ENCODE measurements at regions not wholly inside any gene's neighbourhood (a gene's known extent, or its start where the extent isn't known, plus 50 kb on each side); places are given as distances from the start of the nearest gene placed in this dataset.

DNA sequence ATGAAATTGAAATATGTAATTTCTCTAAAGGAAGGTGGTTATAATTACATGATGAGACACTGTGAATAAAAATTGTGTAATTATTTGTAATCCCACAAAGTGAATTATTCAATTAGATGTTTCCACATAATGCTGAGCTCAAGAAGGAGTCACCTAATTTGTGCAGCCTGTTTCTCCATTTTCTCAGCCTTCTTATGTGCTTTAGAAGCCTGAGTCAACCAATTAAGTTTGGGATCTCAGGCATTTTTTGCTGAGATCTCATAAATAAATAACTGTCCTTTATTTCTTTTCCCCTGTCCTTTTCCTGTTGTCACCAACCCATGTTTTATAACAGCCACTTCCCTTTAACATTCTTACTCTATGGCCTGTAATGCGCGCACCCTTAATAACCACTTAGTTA lies 506.5 kb upstream of the SEMA3D start:
- TF ChIP-seq, protein P1, sequence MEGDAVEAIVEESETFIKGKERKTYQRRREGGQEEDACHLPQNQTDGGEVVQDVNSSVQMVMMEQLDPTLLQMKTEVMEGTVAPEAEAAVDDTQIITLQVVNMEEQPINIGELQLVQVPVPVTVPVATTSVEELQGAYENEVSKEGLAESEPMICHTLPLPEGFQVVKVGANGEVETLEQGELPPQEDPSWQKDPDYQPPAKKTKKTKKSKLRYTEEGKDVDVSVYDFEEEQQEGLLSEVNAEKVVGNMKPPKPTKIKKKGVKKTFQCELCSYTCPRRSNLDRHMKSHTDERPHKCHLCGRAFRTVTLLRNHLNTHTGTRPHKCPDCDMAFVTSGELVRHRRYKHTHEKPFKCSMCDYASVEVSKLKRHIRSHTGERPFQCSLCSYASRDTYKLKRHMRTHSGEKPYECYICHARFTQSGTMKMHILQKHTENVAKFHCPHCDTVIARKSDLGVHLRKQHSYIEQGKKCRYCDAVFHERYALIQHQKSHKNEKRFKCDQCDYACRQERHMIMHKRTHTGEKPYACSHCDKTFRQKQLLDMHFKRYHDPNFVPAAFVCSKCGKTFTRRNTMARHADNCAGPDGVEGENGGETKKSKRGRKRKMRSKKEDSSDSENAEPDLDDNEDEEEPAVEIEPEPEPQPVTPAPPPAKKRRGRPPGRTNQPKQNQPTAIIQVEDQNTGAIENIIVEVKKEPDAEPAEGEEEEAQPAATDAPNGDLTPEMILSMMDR (IDR thresholded peaks at IDR 0.05; ENCODE audit: low read depth, low read length, poor library complexity, severe bottlenecking), result no peak
- no peak for TF ChIP-seq EZH2phosphoT487 (IDR thresholded peaks at IDR 0.05; ENCODE audit: borderline replicate concordance, low read length)
